ENCODE measurements at regions not wholly inside any gene's neighbourhood (a gene's known extent, or its start where the extent isn't known, plus 50 kb on each side); places are given as distances from the start of the nearest gene placed in this dataset.
A peak's percentile ranks its signal among the peaks of the same experiment; 100 is the strongest.
"Not testable (repeated sequence)": the region's sequence is repeated elsewhere in the genome, so short reads cannot be mapped to it uniquely, and the experiment has no call there.

DNA sequence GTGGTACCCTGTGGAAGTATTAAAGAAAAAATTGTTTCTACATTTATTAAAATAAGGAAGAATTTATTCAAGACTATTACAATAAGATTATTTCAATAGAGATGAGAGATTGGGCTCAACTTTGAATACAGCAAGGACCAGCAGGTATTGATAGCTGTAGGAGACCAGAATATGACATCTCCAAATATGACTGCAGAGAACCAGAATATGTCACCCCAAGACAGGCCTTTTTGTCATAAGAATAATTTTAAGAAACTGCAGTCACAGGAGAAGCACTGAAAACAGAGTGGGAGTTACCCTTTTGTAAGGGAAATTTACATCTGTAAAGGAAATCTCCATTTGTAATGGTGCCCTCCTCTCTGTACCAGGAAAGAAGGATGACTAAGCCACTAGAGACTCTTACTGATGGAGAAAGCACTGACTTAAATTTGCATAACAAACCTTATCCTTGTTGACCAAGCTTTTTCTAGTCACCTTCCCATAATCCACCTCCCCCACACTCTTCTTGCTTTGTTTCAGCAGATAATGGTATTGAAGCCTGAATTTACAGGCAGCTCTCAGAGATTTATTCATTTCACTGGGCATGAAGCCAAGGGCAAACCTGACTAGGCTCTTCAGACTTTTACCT, 145.1 kb upstream of the RMP24 start:
- DNase-seq, result no peak

DNA sequence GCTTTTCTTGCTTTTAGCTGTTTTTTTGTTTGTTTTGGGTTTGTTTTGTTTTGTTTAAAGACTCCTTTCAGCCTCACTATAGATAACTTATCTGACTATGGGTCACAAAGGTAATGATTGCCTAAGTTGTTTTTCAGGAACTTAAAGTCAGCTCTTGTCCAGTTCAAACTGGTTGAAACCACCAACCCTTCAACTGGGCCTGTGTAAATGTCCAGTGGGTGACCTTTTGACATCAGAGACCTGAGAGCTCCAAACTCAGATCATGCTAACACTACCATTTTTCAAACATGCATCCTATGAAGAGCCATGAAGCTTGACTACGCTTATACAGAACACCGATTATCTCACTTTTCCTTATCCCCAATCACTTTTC, 144.6 kb upstream of the RMP24 start:
- no peak for DNase-seq

DNA sequence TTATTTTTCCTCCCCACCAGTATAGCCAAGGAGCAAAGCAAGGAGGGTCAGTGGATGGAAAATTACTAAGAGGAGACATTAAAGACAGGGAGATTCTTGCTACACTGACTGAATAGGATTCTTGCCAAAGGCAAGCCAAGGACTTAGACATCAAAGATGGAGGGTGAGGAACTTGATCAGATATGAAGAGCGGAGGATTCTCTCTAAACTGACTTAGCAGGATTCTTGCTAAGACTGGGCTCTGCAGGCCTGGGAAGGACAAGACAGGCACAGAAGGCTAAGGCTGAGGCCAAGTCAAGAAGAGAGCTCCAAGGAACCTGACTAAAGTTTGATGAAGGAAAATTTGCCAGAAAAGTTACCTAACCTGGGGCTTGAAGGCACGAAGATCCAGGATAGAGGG, 143.9 kb upstream of the RMP24 start:
- DNase-seq, result no peak

DNA sequence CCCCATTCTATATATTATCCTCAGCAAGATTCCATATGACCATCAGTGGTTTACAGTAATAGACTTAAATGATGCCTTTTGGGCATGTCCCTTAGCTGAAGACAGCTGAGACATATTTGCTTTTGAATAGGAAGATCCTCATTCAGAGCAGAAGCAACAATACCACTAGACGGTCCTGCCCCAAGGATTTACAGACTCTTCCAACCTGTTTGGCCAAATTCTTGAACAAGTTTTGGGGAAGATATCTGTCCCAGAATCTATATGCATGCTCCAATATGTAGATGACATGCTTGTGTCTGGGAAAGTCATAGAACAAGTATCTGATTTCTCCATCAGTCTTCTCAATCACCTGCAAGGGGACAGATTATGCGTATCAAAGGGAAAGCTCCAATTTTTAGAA, 137.1 kb upstream of the RMP24 start:
- DNase-seq, result no peak

DNA sequence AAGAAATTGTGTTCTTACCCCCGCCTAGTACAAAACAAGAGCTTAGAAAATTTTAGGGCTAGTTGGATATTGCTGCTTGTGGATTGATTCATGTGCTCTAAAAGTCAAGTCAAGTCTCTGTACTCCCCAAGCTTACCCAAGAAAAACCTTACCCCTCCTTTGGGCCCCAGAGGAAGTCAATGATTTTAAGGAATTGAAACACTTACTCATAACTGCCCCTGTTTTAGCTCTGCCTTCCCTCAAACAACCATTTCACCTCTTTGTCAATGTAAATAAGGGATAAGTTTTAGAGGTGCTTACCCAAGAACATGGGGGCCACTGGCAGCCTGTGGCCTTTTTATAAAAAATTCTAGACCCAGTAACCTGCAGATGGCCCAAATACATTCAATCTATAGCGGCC, 136.6 kb upstream of the RMP24 start:
- no peak for DNase-seq

DNA sequence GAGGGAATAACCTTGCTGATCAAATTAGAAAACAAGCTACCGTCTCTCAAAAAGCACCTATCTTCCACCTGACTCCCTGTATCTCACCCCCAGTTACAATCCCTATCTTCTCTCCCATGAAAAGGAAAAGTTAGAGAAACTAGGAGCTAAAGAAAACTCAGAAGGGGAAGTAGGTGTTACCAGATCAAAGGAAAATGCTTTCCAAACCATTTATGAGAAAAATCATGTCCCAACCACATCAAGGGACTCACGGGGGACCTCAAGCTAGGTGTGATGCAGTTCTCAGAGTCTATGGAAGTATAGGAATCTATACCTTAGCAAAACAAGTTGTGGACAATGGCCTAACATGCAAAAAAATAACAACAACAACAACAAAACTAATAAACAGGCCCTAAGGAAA, 135.5 kb upstream of the RMP24 start:
- DNase-seq, result no peak

DNA sequence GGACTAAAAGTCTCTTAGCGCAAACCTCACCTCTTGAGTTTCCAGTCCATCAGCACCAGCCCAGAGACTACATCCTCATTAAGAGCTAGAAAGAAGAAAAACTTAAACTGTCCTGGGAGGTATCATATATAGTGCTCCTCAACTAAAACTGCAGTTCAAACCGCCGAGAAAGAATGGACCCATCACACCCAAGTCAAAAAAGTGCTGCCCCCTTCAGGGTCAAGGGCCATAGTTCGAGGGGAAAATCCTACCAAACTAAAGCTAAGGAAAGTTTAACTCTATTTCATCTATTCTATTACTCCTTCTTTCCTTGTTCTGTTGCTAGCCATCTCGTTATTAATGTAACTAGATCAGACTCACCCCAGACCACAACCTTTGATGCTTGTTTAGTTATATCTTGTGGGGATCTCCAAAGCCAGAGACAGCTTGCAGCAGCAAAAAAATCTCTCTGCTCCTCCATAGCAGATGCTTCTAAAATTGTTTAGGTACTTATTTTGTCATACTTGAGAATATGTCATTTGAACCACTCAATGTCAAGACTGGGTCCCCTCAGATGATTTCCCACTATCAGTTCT, 134.5 kb upstream of the RMP24 start:
- DNase-seq, result no peak

DNA sequence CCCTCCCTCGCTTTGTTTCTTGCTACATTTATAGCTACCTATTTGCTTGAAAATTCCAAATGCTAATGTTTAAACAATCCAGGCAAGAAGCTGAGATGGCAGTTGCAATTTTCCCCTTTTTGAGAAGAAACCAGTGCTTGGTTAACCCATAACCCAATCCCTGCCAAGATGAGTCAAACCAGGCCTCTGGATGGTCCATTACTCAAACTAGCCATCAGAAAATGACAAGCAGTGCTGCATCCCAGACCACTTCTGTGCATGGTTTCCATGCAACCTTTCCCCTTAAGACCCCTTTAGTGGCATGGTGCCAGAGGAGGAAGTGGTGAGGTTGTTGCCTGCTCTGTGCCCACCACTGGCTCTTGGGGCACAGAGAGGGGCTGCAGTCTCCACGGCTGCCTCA, 131.2 kb upstream of the RMP24 start:
- peak; percentile 6 for DNase-seq

DNA sequence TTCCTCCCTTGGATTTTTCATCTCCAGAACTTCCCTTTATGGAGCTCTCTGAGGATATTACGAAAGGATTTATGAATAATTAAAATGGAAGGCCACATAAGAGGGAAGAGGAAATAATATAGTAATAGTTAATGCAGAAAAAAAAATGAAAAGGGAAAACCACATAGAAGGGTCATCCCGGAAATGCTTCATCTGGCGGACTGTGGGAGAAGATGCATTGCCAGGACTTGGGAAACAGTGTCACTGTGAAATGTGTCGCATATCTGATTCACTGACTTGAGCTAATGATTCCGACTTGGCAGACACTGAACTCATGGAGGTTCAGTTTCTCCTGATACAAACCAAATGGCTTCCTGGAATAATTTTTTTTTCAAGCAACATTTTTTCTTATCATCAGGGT, 129.9 kb upstream of the RMP24 start:
- no peak for DNase-seq

DNA sequence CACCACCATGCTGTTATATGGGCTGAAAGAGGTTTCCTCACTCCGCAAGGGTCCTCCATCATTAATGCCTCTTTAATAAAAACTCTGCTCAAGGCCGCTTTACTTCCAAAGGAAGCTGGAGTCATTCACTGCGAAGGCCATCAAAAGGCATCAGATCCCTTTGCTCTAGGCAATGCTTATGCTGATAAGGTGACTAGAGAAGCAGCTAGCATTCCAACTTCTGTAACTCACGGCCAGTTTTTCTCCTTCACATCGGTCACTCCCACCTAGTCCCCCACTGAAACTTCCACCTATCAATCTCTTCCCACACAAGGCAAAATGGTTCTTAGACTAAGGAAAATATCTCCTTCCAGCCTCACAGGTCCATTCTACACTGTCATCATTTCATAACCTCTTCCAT, 124.2 kb upstream of the RMP24 start:
- not testable (repeated sequence) for DNase-seq

DNA sequence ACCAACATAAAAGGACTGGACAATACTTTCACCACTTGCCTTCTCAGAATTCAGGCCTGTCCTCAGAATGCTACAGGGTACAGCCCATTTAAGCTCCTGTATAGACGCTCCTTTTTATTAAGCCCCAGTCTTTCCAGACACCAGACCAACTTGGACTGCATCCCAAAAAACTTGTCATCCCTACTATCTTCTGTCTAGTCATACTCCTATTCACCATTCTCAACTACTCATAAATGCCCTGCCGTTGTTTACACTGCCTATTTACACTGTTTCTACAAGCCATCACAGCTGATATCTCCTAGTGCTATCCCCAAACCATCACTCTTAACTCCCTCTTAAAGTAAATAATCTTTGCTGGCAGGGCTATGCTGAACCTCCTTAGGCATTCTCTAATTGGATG, 123.2 kb upstream of the RMP24 start:
- DNase-seq, result not testable (repeated sequence)

DNA sequence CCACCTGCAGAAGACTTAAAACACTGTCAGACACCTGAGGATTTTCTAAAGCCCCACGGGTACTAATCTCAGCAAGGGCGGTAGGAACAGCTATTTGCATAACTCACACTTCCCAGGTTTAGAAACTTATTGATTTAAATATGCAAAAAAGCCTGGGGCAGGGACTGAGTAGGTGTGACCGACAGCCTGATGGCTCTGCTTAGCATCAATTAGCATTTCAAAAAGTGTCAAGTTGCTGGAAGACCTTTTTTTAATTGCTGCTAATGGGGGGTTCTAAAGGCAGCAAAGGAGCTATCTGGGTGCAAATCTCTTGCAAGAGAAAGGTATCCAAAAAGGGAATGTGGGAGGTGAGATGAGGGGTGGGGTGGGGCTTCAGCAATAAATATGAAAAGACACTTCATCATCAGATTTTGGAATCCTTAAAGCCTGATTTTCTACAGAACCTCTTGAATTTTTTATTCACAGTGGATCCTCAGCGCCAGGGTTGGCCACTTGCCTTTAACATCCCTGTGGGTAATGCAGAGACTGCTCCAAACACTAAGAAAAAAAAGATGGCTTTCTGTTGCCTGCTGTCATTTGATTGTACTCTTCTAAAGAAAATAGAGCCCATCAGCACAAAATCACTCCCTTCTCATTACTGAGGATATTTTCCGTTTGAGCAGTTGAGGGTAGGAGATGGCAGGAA, 121.1 kb upstream of the RMP24 start:
- DNase-seq, result no peak

DNA sequence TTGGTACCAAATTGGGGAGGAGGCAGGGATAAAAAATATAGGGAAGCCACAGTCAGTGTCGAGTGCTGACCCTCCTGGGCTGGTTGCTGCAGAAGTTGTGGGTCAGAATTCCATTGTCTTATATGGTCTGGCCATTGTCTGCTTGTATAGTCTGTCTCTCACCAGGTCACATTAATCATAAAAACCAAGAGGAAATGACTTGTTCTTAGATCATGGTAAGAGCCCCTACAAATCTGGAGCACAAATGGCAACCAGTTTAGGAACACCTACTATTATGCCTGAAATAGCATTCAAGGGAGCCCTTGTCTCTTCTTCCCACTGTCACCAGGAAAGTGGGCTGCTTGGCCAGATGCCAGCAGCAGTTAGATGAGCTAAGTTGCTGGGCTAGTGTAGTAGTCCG, 119.7 kb upstream of the RMP24 start:
- DNase-seq, result no peak

DNA sequence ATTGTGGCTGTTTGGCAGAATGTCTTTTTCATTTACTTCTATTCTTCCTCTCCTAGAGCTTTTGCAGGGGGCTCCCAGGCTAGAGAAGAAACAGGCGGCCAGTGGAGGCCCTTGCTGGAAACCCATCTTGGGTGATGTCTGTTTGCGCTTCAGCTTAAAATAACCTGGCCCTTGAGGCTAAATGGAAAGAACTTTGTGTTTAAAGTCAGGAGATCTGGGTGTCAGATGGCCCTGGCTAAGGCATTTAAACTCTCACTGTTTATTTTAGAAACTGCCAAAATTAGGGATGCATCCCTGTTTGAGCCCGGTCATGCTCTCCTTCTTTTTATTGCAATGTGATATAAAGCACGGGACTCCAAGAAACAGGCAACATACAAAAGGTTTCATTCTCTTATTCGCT, 118.4 kb upstream of the RMP24 start:
- no peak for DNase-seq

DNA sequence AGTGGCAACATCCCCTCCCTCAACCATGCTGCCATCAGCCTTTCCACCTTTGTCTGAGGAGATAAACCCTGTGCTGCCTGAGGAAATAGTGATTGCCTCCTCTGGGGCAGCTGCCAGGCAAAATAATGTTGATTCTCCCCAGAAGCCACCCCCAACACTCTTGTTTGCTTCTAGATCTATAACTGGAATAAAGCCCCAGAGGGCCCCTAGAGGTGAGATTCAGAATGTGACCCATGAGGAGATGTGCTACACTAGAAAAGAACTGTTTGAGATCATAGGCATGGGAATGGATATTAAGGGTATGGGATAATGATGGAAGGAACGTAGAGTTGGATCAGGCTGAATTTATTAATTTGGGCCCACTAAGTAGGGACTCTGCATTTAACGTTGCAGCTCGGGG, 116.3 kb upstream of the RMP24 start:
- DNase-seq, result no peak

DNA sequence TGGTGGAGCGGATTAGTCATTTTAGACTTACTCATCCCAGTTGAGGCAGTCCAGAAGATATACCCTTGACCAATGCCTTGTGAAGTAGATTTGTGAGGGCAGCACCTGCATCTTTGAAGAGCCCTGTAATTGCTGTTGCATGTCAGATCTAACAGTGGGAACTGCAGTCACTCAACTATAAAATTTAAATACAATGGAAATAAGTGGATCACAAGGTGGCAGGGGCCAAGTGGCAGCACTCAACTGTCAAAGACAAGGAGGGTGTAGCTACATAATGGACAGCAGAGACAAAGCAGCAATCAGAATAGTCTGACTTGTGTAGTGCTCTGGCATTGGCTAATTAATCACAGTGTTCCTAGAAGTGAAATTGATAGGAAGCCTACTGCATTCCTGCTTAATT, 115.8 kb upstream of the RMP24 start:
- DNase-seq, result not testable (repeated sequence)

DNA sequence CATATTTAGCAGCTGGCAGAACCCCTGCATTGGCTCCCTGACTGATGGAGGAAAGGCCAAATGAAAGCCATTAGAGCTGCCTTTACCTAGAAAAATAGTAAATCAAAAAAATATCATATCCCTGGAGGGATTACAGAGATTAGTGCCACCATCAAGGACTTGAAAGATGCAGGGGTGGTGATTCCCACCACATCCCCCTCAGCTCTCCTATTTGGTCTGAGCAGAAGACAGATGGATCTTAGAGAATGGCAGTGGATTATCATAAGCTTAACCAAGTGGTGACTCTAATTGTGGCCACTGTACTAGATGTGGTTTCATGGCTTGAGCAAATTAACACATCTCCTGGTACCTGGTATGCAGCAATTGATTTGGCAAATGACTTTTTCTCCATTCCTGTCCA, 114.9 kb upstream of the RMP24 start:
- DNase-seq, result not testable (repeated sequence)

DNA sequence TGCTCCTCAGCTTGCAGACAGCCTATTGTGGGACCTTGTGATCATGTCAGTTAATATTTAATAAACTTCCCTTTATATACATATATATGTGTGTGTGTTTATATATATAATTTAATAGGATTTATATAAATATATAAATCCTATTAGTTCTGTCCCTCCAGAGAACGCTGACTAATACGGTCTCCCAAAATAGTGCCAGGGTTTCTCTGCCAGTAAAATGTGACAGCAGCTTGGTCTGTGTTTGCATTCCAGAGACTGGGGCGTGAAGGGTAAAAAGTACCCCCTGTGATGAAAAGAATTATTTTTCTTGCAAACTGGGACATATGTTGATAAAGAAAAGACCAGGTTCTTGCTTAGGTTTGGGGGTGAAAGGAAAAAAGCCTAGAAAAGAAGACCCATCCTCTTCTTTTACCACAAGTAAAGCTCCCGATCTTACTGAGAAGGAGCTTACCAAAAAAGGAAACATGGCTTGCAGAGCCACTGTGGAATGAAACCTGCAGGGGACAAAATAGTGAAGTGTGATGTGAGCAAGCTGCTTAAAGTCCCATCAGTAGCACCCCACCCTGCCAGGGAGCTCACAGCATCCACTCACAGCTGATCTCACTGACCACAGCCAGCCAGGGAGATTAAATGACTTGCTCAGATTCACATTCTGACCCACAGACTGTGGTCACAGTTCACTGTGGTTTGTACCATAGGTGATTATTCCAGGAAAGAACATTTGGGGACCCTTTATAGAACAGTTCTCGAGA, 110.9 kb upstream of the RMP24 start:
- no peak for DNase-seq

DNA sequence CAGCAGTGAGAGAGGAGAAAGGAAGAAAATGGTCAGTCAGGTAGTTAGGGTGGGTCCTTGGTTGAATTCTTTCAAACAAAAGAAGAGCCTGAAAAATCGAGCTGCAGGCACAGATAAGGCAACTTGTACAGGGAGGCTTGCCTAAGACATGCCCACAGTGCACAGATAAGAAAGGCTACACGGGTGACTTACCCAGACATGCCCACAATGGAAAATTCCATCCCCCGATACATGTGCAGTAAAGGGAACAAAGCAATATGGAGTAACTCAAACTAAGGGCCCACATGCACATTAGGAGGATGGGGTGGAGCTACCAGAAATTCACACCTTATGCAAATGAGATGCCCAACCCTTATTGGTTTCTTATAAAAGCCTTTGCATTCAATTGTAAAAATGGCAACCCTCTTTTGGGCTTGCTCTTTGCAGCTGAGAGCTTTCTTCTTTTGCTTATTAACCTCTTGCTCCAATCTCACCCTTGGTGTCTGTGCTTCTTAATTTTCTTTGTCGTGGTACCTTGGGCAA, 110.3 kb upstream of the RMP24 start:
- DNase-seq, result no peak

DNA sequence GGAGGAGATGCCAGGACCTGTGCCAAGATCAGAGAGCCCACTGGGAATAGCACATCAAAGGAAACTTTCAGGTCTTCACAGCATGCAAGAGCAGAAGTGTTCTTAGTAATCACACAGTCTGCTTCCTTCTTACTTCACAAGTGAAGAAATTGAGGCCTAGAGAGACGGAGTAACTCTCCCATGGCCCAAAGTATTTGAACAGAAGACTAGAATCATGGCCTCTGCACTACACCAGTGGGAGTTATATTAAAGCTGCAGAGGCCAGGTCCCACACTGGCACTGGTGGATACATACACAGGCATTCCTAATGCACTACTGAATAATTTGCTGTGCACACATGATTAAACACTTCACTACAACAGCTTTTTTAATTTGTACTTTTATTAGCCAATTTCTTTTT, 107.6 kb upstream of the RMP24 start:
- no peak for DNase-seq

DNA sequence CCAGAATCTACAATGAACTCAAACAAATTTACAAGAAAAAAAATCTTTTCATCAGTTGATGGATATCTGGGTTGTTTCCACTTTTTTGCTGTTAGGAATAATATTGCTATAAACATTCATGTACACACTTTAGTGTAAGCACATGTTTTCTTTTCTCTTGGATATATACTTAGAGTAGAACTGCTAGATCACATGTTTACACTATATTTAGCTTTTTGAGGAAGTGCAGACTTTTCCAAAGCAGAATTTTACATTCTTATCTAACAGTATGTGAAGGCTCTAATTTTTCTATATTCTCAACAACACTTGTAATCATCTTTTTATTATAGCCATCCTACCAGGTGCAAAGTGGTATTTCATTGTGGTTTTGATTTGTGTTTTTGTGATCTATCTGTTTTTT, 103.6 kb upstream of the RMP24 start:
- no peak for DNase-seq

DNA sequence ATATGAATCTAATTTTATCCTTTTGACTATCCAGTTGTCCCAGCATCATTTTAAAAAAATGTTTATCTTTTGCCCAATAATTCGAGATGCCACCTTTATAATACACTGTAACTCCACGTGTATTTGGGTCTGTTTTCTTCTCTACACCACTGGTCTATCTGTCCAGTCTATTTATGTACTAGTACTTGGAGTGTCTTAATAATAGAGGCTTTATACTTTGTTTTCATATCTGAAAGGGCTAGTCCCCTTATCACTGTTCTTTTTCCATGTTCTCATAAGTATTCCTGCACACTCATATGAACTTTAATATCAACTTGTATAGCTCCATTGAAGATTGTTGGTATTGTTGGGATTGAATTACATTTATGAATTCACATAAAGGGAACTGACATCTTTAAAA, 101.1 kb upstream of the RMP24 start:
- DNase-seq, result no peak

DNA sequence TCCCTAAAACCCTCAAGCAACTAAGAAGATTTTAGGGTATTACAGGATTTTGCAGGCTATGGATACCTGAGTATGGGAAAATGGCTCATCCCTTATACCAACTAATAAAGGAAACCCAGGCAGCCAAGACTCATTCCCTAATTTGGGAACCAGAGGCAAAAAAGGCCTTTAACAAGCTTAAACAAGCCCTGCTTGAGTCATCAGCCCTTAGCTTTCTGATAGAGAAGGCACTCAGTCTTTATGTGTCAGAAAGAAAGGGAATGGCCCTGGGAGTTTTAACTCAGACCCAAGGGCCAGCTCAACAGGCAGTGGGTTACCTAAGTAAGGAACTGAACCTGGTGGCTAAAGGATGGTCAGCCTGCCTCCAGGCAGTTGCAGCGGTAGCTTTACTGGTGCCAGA, 96.9 kb upstream of the RMP24 start:
- no peak for DNase-seq

DNA sequence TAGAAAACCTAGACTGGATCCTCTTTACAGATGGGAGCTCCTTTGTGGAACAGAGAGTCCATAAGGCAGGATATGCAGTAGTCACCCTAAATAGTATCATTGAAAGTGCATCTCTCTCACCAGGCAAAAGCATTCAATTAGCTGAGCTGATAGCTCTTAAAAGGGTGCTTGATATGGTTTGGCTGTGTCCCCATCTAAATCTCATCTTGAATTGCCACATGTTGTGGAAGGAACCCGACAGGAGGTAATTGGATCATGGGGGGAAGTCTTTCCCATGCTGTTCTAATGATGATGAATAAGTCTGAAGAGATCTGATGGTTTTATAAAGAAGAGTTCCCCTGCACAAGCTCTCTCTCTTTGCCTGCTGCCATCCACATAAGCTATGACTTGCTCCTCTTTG, 96.2 kb upstream of the RMP24 start:
- no peak for DNase-seq
